ENCODE measurements at regions not wholly inside any gene's neighbourhood (a gene's known extent, or its start where the extent isn't known, plus 50 kb on each side); places are given as distances from the start of the nearest gene placed in this dataset.

DNA sequence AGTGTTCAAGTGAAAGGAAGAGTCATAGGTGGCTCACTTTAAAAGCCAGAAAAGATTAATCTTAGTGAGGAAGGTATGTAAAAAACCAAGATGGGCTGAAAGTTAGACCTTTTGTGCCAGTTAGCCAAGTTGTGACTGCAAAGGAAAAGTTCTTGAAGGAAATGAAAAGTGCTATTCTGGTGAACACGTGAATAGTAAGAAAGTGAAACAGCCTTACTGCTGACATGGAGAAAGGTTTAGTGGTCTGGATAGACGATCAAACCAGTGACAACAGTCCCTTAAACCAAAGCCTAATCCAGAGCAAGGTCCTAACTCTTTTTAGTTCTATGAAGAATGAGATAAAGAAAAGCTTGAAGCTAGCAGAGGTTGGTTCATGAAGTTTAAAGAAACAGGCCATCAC is 106.4 kb downstream of the CTH start:
- Histone ChIP-seq H3K18ac (ENCODE audit: insufficient read length, low read depth, low read length) (no peak overlapping the region), H3K27ac (ENCODE audit: insufficient read length, low read depth, low read length) (no peak overlapping the region), H3K79me2 (ENCODE audit: insufficient read depth, low read length) (no peaks in the 10 kb centered on the region), H3K23ac (ENCODE audit: insufficient read length, low read depth, low read length) (no peak overlapping the region), H3K79me1 (ENCODE audit: insufficient read depth, low read depth, low read length, poor library complexity, severe bottlenecking) (no peaks in the 10 kb centered on the region), H2BK15ac (ENCODE audit: low read depth, low read length) (no peak overlapping the region), H4K8ac (replicated peaks; ENCODE audit: insufficient read length, low read depth, low read length) (no peak overlapping the region), H3K23me2 (ENCODE audit: insufficient read length, low read depth, low read length, poor library complexity, severe bottlenecking) (no peaks in the 10 kb centered on the region), H2BK12ac (ENCODE audit: insufficient read length, low read depth, low read length) (no peak overlapping the region), H2AFZ (ENCODE audit: low read length) (no peak overlapping the region), H3K9ac (ENCODE audit: extremely low read depth, insufficient read length, low read length) (no peak overlapping the region), H3K56ac (ENCODE audit: insufficient read length, low read depth, low read length) (no peak overlapping the region), H4K20me1 (ENCODE audit: control insufficient read depth, insufficient read depth, insufficient read length) (no peaks in the 10 kb centered on the region), H2BK5ac (ENCODE audit: insufficient read length, low read length) (no peak overlapping the region), H3K27me3 (ENCODE audit: insufficient read depth, low read length) (no peaks in the 10 kb centered on the region), H3T11ph (ENCODE audit: low read length) (no peak overlapping the region), H3K4me2 (ENCODE audit: insufficient read depth, insufficient read length, low read length) (no peak overlapping the region), H2BK20ac (ENCODE audit: low read depth, low read length, poor library complexity, severe bottlenecking) (no peak overlapping the region), H4K5ac (ENCODE audit: insufficient read length, low read depth, low read length) (no peak overlapping the region), H4K91ac (ENCODE audit: insufficient read length, low read depth, low read length) (no peak overlapping the region), H3K4ac (ENCODE audit: low read depth, low read length) (no peak overlapping the region), H3K9me3 (ENCODE audit: control insufficient read depth, low read depth, low read length) (no peaks in the 10 kb centered on the region), H3K14ac (ENCODE audit: insufficient read depth, low read length) (no peak overlapping the region), H3K4me1 (ENCODE audit: insufficient read depth, low read length) (no peaks in the 10 kb centered on the region), H2AK5ac (ENCODE audit: insufficient read length, low read length) (no peak overlapping the region), H2BK120ac (ENCODE audit: low read depth, low read length, poor library complexity, severe bottlenecking) (no peak overlapping the region)
- H3K36me3 Mint-ChIP-seq (ENCODE audit: insufficient read depth in 1 of 3, low read depth in 3 of 3), result no peaks in the 10 kb centered on the region
- TF ChIP-seq CTCF (conservative IDR thresholded peaks at IDR 0.05), result no peak
- DNase-seq, result no peak
- WGBS (ENCODE audit: extremely low coverage, insufficient read length, low lambda C conversion rate), result no CpG with 5 or more reads among the region's 2 CpGs
- H3K27me3 Mint-ChIP-seq (ENCODE audit: low read depth), result no peaks in the 10 kb centered on the region
- H3K9me3 Mint-ChIP-seq, result no peaks in the 10 kb centered on the region
- 0 out of 4 replicates have a peak, but pooled peaks cover 0 to 2% of the 10 kb centered on the region in 2 experiments for H3K4me1 Mint-ChIP-seq
- H3K27ac Mint-ChIP-seq, result no peak overlapping the region
- H3K4me3 Mint-ChIP-seq, result no peak overlapping the region

Data from H9 (cell line).